H9 (cell line): ENCODE measurements at regions not wholly inside any gene's neighbourhood (a gene's known extent, or its start where the extent isn't known, plus 50 kb on each side); places are given as distances from the start of the nearest gene placed in this dataset.

ENCODE experiments used
- DNase-seq: peaks from one replicate; pipeline ENCODE4 v3.0.0-alpha.2; 2017
- H2AFZ ChIP-seq: one replicate; pipeline ENCODE4 v1.6.1; 2013; ENCODE audit warnings: mild to moderate bottlenecking, low read length, control low read depth, moderate library complexity
- H2AK5ac ChIP-seq: 2 replicates; pipeline ENCODE4 v1.6.1; 2013; ENCODE audit warnings: low read length, control low read depth, mixed read lengths; ENCODE audit not compliant: insufficient read length
- H2BK120ac ChIP-seq: one replicate; pipeline ENCODE4 v1.6.1; 2013; ENCODE audit warnings: low read depth, mild to moderate bottlenecking, low read length, control low read depth, inconsistent platforms; ENCODE audit not compliant: poor library complexity, severe bottlenecking
- H2BK12ac ChIP-seq: 2 replicates; pipeline ENCODE4 v1.6.1; 2013; ENCODE audit warnings: low read length, control low read depth, mixed read lengths, low read depth; ENCODE audit not compliant: insufficient read length
- H2BK15ac ChIP-seq: 2 replicates; pipeline ENCODE4 v1.6.1; 2013; ENCODE audit warnings: low read depth, low read length, control low read depth
- H2BK20ac ChIP-seq: one replicate; pipeline ENCODE4 v1.6.1; 2013; ENCODE audit warnings: low read depth, mild to moderate bottlenecking, low read length, control low read depth, inconsistent platforms; ENCODE audit not compliant: poor library complexity, severe bottlenecking
- H2BK5ac ChIP-seq: 2 replicates; pipeline ENCODE4 v1.6.1; 2013; ENCODE audit warnings: low read length, control low read depth, mixed read lengths; ENCODE audit not compliant: insufficient read length
- H3K14ac ChIP-seq: 2 replicates; pipeline ENCODE4 v1.6.1; 2013; ENCODE audit warnings: low read length, control low read depth; ENCODE audit not compliant: insufficient read depth
- H3K18ac ChIP-seq: 2 replicates; pipeline ENCODE4 v1.6.1; 2013; ENCODE audit warnings: low read depth, mild to moderate bottlenecking, mixed read lengths, low read length, control low read depth; ENCODE audit not compliant: insufficient read length
- H3K23ac ChIP-seq: 2 replicates; pipeline ENCODE4 v1.6.1; 2013; ENCODE audit warnings: low read length, control low read depth, mixed read lengths, low read depth; ENCODE audit not compliant: insufficient read length
- H3K23me2 ChIP-seq: 2 replicates; pipeline ENCODE4 v1.6.1; 2013; ENCODE audit warnings: low read depth, mild to moderate bottlenecking, mixed read lengths, low read length, control low read depth; ENCODE audit not compliant: insufficient read length, poor library complexity, severe bottlenecking
- H3K27ac ChIP-seq: 2 replicates; pipeline ENCODE4 v1.5.1; 2013; ENCODE audit warnings: low read length, control low read depth, mixed read lengths, low read depth; ENCODE audit not compliant: insufficient read length
- H3K27me3 ChIP-seq: 2 replicates; pipeline ENCODE4 v1.6.1; 2013; ENCODE audit warnings: low read length, control low read depth, inconsistent platforms; ENCODE audit not compliant: insufficient read depth
- H3K4ac ChIP-seq: 2 replicates; pipeline ENCODE4 v1.6.1; 2013; ENCODE audit warnings: low read depth, mild to moderate bottlenecking, control low read depth, inconsistent platforms, low read length, moderate library complexity
- H3K4me1 ChIP-seq: 2 replicates; pipeline ENCODE4 v1.6.1; 2013; ENCODE audit warnings: low read length, control low read depth, inconsistent platforms; ENCODE audit not compliant: insufficient read depth
- H3K4me2 ChIP-seq: 2 replicates; pipeline ENCODE4 v1.6.1; 2013; ENCODE audit warnings: low read length, control low read depth, mixed read lengths; ENCODE audit not compliant: insufficient read length, insufficient read depth
- H3K56ac ChIP-seq: 2 replicates; pipeline ENCODE4 v1.6.1; 2013; ENCODE audit warnings: low read depth, mild to moderate bottlenecking, mixed read lengths, low read length, control low read depth; ENCODE audit not compliant: insufficient read length
- H3K79me1 ChIP-seq: 2 replicates; pipeline ENCODE4 v1.6.1; 2013; ENCODE audit warnings: low read depth, mild to moderate bottlenecking, moderate library complexity, low read length, control low read depth, inconsistent platforms; ENCODE audit not compliant: insufficient read depth, poor library complexity, severe bottlenecking
- H3K79me2 ChIP-seq: 2 replicates; pipeline ENCODE4 v1.6.1; 2013; ENCODE audit warnings: low read length, control low read depth, inconsistent platforms; ENCODE audit not compliant: insufficient read depth
- H3K9ac ChIP-seq: 2 replicates; pipeline ENCODE4 v1.6.1; 2013; ENCODE audit warnings: low read length, control low read depth, mixed read lengths; ENCODE audit not compliant: insufficient read length; ENCODE audit errors: extremely low read depth
- H3K9me3 ChIP-seq: one replicate; pipeline ENCODE4 v1.6.1; 2013; ENCODE audit warnings: low read depth, low read length, inconsistent platforms; ENCODE audit not compliant: control insufficient read depth
- H3T11ph ChIP-seq: one replicate; pipeline ENCODE4 v1.6.1; 2013; ENCODE audit warnings: mild to moderate bottlenecking, low read length, control low read depth, inconsistent platforms
- H4K20me1 ChIP-seq: one replicate; pipeline ENCODE4 v1.6.1; 2013; ENCODE audit not compliant: control insufficient read depth, insufficient read length, insufficient read depth
- H4K5ac ChIP-seq: 2 replicates; pipeline ENCODE4 v1.6.1; 2013; ENCODE audit warnings: low read depth, mild to moderate bottlenecking, mixed read lengths, low read length, control low read depth; ENCODE audit not compliant: insufficient read length
- H4K8ac ChIP-seq: replicated peaks from 2 replicates; pipeline ENCODE4 v1.6.1; 2013; ENCODE audit warnings: low read length, control low read depth, mixed read lengths, low read depth; ENCODE audit not compliant: insufficient read length
- H4K91ac ChIP-seq: 2 replicates; pipeline ENCODE4 v1.6.1; 2013; ENCODE audit warnings: low read depth, mild to moderate bottlenecking, moderate library complexity, mixed read lengths, low read length, control low read depth; ENCODE audit not compliant: insufficient read length
- H3K27ac Mint-ChIP-seq, 3 experiments: 2 replicates in 2 of 3; 3 replicates in 1 of 3; pipeline ENCODE4 v1.8.0; 2020 to 2021; ENCODE audit warnings: mixed read lengths in 3 of 3, mild to moderate bottlenecking in 1 of 3, moderate library complexity in 1 of 3
- H3K27me3 Mint-ChIP-seq: 2 replicates; pipeline ENCODE4 v1.8.0; 2021; ENCODE audit warnings: low read depth, mild to moderate bottlenecking, moderate library complexity, mixed read lengths
- H3K36me3 Mint-ChIP-seq, 3 experiments: 2 replicates in 2 of 3; 3 replicates in 1 of 3; pipeline ENCODE4 v1.8.0; 2020 to 2021; ENCODE audit warnings: low read depth in 3 of 3, mixed read lengths in 3 of 3; ENCODE audit not compliant: insufficient read depth in 1 of 3
- H3K4me1 Mint-ChIP-seq, 2 experiments: 2 replicates each; pipeline ENCODE4 v1.8.0; 2020; ENCODE audit warnings: mixed read lengths in 2 of 2
- H3K4me3 Mint-ChIP-seq, 2 experiments: 2 replicates in 1 of 2; 3 replicates in 1 of 2; pipeline ENCODE4 v1.8.0; 2020 to 2021; ENCODE audit warnings: mild to moderate bottlenecking in 2 of 2, mixed read lengths in 2 of 2, moderate library complexity in 1 of 2
- H3K9me3 Mint-ChIP-seq, 2 experiments: 2 replicates in 1 of 2; 3 replicates in 1 of 2; pipeline ENCODE4 v1.8.0; 2020; ENCODE audit warnings: mild to moderate bottlenecking in 2 of 2, mixed read lengths in 2 of 2, moderate library complexity in 1 of 2
- CTCF ChIP-seq: fragments of 200-600 bp; sonication (generic); conservative IDR thresholded peaks from 3 replicates; pipeline ENCODE4 v1.8.0; 2021; ENCODE audit warnings: antibody characterized with exemption, mild to moderate bottlenecking
- WGBS: extraction: QIAGEN DNeasy Blood & Tissue Kit; methylation state at CpG from one replicate; pipeline ENCODE4 v1.1.7; 2013; ENCODE audit warnings: missing lambda C conversion rate, low lambda C conversion rate, mixed read lengths; ENCODE audit not compliant: insufficient read length; ENCODE audit errors: extremely low coverage; 5-methylcytosine and 5-hydroxymethylcytosine counted together

GRCh38 chr9:129346046-129346445 is 168.0 kb upstream of the IER5L start:
- Histone ChIP-seq H3T11ph (no peak overlapping the region), H3K4me2 (no peak overlapping the region), H2BK15ac (no peak overlapping the region), H4K5ac (no peak overlapping the region), H3K9me3 (no peaks in the 10 kb centered on the region), H3K27me3 (no peaks in the 10 kb centered on the region), H3K9ac (no peak overlapping the region), H2BK120ac (no peak overlapping the region), H3K23ac (no peak overlapping the region), H3K14ac (no peak overlapping the region), H3K79me2 (no peaks in the 10 kb centered on the region), H3K79me1 (no peaks in the 10 kb centered on the region), H2AK5ac (no peak overlapping the region), H4K20me1 (no peaks in the 10 kb centered on the region), H3K56ac (no peak overlapping the region), H2BK12ac (no peak overlapping the region), H3K4ac (no peak overlapping the region), H4K91ac (no peak overlapping the region), H2BK20ac (no peak overlapping the region), H4K8ac (no peak overlapping the region), H2BK5ac (no peak overlapping the region), H2AFZ (no peak overlapping the region), H3K27ac (no peak overlapping the region), H3K18ac (no peak overlapping the region), H3K23me2 (peaks cover 1% of the 10 kb centered on the region), H3K4me1 (no peaks in the 10 kb centered on the region; the same call in 1 of the 2 replicates)
- H3K27me3 Mint-ChIP-seq = no peaks in the 10 kb centered on the region; the same call in 1 of the 2 replicates
- DNase-seq = no peak
- no peak overlapping the region for H3K4me3 Mint-ChIP-seq
- WGBS = no CpG with 5 or more reads among the region's 8 CpGs
- no peaks in the 10 kb centered on the region for H3K9me3 Mint-ChIP-seq
- H3K36me3 Mint-ChIP-seq = peaks cover 0 to 5% (median 0%) of the 10 kb centered on the region in 3 experiments; a peak in 1 of 7 replicates
- no peak for TF ChIP-seq CTCF
- H3K27ac Mint-ChIP-seq = no peak overlapping the region
- peaks cover 18 to 25% of the 10 kb centered on the region in 2 experiments for H3K4me1 Mint-ChIP-seq
